OCI-LY1 (cell line): ENCODE measurements at regions not wholly inside any gene's neighbourhood (a gene's known extent, or its start where the extent isn't known, plus 50 kb on each side); places are given as distances from the start of the nearest gene placed in this dataset.

Experiments used
- H2AFZ ChIP-seq: fragments of 200-600 bp; sonication (generic), shearing (Covaris generic); 2 replicates; pipeline ENCODE4 v1.6.0; 2014; ENCODE audit warnings: antibody characterized with exemption, mild to moderate bottlenecking, low read length
- H3F3A ChIP-seq: fragments of 200-600 bp; sonication (generic), shearing (Covaris generic); 2 replicates; pipeline ENCODE4 v1.6.0; 2014; ENCODE audit warnings: mild to moderate bottlenecking, antibody characterized with exemption, low read length, moderate library complexity; ENCODE audit not compliant: insufficient read depth
- H3K27ac ChIP-seq: fragments of 200-600 bp; sonication (generic); 2 replicates; pipeline ENCODE4 v1.5.1; 2014; ENCODE audit warnings: low read length, mixed run types, mild to moderate bottlenecking, low read depth; ENCODE audit not compliant: poor library complexity, severe bottlenecking
- H3K27me3 ChIP-seq: fragments of 200-600 bp; sonication (generic); 2 replicates; pipeline ENCODE4 v1.6.0; 2014; ENCODE audit warnings: antibody characterized with exemption, mild to moderate bottlenecking, low read length, moderate library complexity; ENCODE audit not compliant: insufficient read depth
- H3K36me3 ChIP-seq: fragments of 200-600 bp; sonication (generic); 2 replicates; pipeline ENCODE4 v1.6.1; 2014; ENCODE audit warnings: mild to moderate bottlenecking, antibody characterized with exemption, low read length, moderate library complexity, mixed read lengths; ENCODE audit not compliant: insufficient read depth
- H3K4me1 ChIP-seq: fragments of 200-600 bp; sonication (generic); 2 replicates; pipeline ENCODE4 v1.5.1; 2014; ENCODE audit warnings: mild to moderate bottlenecking, low read length, moderate library complexity; ENCODE audit not compliant: insufficient read depth, severe bottlenecking
- H3K4me2 ChIP-seq: fragments of 200-600 bp; sonication (generic), shearing (Covaris generic); 2 replicates; pipeline ENCODE4 v1.6.1; 2014; ENCODE audit warnings: low read length
- H3K4me3 ChIP-seq: fragments of 200-600 bp; sonication (generic); 2 replicates; pipeline ENCODE4 v1.5.1; 2014; ENCODE audit warnings: low read length, low read depth, mild to moderate bottlenecking, mixed read lengths; ENCODE audit not compliant: poor library complexity, severe bottlenecking
- H3K79me2 ChIP-seq: fragments of 200-600 bp; shearing (Covaris generic); 2 replicates; pipeline ENCODE4 v1.6.1; 2016; ENCODE audit warnings: mixed run types, low read length, mixed read lengths; ENCODE audit not compliant: insufficient read depth
- H3K9ac ChIP-seq: fragments of 200-600 bp; sonication (generic), shearing (Covaris generic); 2 replicates; pipeline ENCODE4 v1.6.1; 2014; ENCODE audit warnings: mild to moderate bottlenecking, low read length, mixed read lengths
- H3K9me2 ChIP-seq: fragments of 200-600 bp; sonication (generic), shearing (Covaris generic); 2 replicates; pipeline ENCODE4 v1.6.1; 2014; ENCODE audit warnings: low read depth, mild to moderate bottlenecking, low read length, mixed read lengths
- H3K9me3 ChIP-seq: fragments of 200-600 bp; shearing (Covaris generic); 2 replicates; pipeline ENCODE4 v1.6.1; 2014; ENCODE audit warnings: low read length, mixed read lengths
- H4K20me1 ChIP-seq: fragments of 200-600 bp; sonication (generic), shearing (Covaris generic); 2 replicates; pipeline ENCODE4 v1.6.0; 2016; ENCODE audit warnings: mild to moderate bottlenecking, low read length; ENCODE audit not compliant: insufficient read depth
- EZH2 ChIP-seq: fragments of 200-600 bp; sonication (generic), shearing (Covaris generic); IDR thresholded peaks from 2 replicates; pipeline ENCODE4 v1.8.0; 2017; ENCODE audit warnings: borderline replicate concordance, mixed run types, mild to moderate bottlenecking, antibody characterized with exemption, low read length, moderate library complexity, mixed read lengths
- TF ChIP-seq, protein P1 (sequence below): fragments of 200-600 bp; sonication (generic), shearing (Covaris generic); IDR thresholded peaks from 2 replicates; pipeline ENCODE4 v1.5.1; 2017; ENCODE audit warnings: mild to moderate bottlenecking, antibody characterized with exemption, low read length, moderate library complexity, mixed read lengths

DNA sequence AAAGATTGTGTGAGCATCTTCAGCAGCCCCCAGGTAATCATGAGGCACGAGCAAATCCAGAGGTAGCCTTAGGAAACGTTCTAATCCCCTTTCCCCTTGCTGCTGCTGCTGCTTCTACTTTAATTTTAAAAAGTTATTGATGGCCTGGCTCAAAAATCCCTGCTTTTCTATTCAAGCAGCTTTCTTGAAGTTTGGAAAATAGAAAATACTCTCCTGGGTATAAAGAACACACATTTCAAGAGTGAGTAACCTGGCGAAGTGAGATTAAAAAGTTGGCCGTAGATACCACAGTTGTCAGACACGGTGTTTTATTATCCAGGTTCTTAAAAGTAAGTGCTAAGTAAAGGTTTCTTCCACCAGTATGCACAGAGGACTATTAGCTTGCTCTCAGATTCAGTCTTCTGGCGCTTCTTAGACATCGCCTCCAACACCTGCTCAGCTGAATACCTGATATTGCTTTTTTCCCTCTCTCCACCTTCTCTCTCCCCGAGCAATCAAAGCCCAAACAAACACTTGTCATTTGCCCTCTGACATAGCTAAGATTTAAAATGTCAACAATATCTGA, 150.7 kb downstream of the EDN3 start:
- no peaks in the 10 kb centered on the region for H4K20me1 ChIP-seq
- no peak overlapping the region for H3K27ac ChIP-seq
- H2AFZ ChIP-seq: no peak overlapping the region
- TF ChIP-seq, protein P1, sequence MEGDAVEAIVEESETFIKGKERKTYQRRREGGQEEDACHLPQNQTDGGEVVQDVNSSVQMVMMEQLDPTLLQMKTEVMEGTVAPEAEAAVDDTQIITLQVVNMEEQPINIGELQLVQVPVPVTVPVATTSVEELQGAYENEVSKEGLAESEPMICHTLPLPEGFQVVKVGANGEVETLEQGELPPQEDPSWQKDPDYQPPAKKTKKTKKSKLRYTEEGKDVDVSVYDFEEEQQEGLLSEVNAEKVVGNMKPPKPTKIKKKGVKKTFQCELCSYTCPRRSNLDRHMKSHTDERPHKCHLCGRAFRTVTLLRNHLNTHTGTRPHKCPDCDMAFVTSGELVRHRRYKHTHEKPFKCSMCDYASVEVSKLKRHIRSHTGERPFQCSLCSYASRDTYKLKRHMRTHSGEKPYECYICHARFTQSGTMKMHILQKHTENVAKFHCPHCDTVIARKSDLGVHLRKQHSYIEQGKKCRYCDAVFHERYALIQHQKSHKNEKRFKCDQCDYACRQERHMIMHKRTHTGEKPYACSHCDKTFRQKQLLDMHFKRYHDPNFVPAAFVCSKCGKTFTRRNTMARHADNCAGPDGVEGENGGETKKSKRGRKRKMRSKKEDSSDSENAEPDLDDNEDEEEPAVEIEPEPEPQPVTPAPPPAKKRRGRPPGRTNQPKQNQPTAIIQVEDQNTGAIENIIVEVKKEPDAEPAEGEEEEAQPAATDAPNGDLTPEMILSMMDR: no peak
- no peak for TF ChIP-seq EZH2
- H3K36me3 ChIP-seq: no peaks in the 10 kb centered on the region
- H3K4me3 ChIP-seq: no peak overlapping the region
- no peaks in the 10 kb centered on the region for H3F3A ChIP-seq
- no peaks in the 10 kb centered on the region for H3K9me2 ChIP-seq
- no peaks in the 10 kb centered on the region for H3K9me3 ChIP-seq
- no peak overlapping the region for H3K4me2 ChIP-seq
- H3K79me2 ChIP-seq: no peaks in the 10 kb centered on the region
- H3K4me1 ChIP-seq: no peaks in the 10 kb centered on the region
- no peaks in the 10 kb centered on the region for H3K27me3 ChIP-seq
- H3K9ac ChIP-seq: no peak overlapping the region

DNA sequence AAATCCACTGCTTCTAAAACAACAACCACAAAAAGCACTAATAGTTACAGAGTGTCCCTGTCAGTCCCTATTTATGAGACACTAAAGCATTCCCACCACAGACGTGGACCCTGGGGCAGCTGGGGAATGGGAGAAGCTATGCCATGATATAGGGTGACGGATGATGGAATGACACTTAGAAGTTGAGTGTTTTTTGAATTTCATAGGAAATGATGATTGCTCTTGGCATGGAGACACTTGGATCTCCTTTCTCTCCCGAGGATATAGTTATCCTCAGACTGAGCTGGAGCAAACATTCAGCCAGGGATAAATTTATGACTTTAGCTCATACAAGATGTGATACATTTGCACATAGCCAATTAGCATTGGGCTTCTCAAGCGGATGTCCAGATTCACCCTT, 151.2 kb downstream of the EDN3 start:
- no peaks in the 10 kb centered on the region for H3K9me3 ChIP-seq
- H3K27me3 ChIP-seq: no peaks in the 10 kb centered on the region

DNA sequence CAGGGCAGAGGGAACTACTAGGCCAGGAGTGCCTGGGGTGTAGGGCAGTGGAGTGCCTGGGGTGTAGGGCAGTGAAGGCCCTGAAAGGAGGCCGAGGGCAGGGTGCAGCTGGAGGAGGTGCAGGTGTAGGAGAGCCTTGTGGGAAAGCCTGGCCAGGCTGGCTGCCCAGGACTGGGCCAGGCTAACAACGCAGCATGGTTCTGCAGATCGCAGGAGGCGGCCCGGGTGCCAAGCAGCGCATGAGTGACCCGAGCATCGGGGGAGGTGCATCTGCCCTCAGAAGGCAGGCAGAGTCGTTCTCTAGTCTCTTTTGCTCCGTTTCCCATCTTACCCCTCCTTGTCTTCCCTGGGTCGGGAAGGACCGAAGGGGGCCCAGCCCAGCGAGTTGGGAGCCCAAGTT, 151.5 kb upstream of the PHACTR3 start:
- no peaks in the 10 kb centered on the region for H3K9me3 ChIP-seq
- no peak overlapping the region for H2AFZ ChIP-seq
- no peaks in the 10 kb centered on the region for H3K36me3 ChIP-seq
- H3F3A ChIP-seq: no peaks in the 10 kb centered on the region
- no peaks in the 10 kb centered on the region for H3K4me1 ChIP-seq
- H3K4me3 ChIP-seq: no peak overlapping the region
- H3K27ac ChIP-seq: no peak overlapping the region
- H3K9ac ChIP-seq: no peak overlapping the region
- H3K27me3 ChIP-seq: no peaks in the 10 kb centered on the region
- TF ChIP-seq EZH2: no peak
- TF ChIP-seq, protein P1: no peak
- H3K79me2 ChIP-seq: no peaks in the 10 kb centered on the region
- no peaks in the 10 kb centered on the region for H4K20me1 ChIP-seq
- H3K4me2 ChIP-seq: no peak overlapping the region
- no peaks in the 10 kb centered on the region for H3K9me2 ChIP-seq

More for the DNA sequence above, 151.2 kb downstream of the EDN3 start:
- Histone ChIP-seq H3K4me3 (no peak overlapping the region), H3K27ac (no peak overlapping the region), H3K9ac (no peak overlapping the region), H3K4me2 (no peak overlapping the region), H4K20me1 (no peaks in the 10 kb centered on the region), H3K9me2 (no peaks in the 10 kb centered on the region), H3F3A (no peaks in the 10 kb centered on the region), H3K79me2 (no peaks in the 10 kb centered on the region), H3K36me3 (no peaks in the 10 kb centered on the region), H2AFZ (no peak overlapping the region), H3K4me1 (no peaks in the 10 kb centered on the region)
- TF ChIP-seq, protein P1: no peak
- TF ChIP-seq EZH2: no peak
